HPDE6-E6E7 (cell line): ENCODE measurements at regions not wholly inside any gene's neighbourhood (a gene's known extent, or its start where the extent isn't known, plus 50 kb on each side); places are given as distances from the start of the nearest gene placed in this dataset.
"Not testable (repeated sequence)": the region's sequence is repeated elsewhere in the genome, so short reads cannot be mapped to it uniquely, and the experiment has no call there.

Experiments
- DNase-seq: peaks from one replicate; pipeline ENCODE4 v3.0.0; 2011; ENCODE audit warnings: missing footprints; ENCODE audit errors: extremely low spot score

DNA sequence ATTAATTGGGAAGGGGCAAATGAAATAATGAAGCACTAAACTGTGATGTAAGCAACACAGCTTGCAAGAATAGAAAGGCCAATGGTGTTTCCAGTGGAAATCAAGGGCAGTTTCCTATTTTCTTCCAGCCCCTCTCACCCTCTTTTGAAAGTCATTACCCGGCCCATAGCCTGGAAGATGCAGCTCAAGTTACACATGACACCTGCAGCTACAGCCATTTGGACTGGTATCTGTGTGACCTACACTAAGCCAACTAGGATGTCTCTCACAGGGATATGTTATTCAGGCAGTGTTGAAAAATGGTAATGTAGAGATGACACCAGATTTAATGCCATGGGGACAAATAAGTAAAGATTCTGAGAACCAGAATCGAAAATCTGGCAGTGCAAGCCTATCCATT is 439.4 kb upstream of the ZNF462 start:
- no peak for DNase-seq

DNA sequence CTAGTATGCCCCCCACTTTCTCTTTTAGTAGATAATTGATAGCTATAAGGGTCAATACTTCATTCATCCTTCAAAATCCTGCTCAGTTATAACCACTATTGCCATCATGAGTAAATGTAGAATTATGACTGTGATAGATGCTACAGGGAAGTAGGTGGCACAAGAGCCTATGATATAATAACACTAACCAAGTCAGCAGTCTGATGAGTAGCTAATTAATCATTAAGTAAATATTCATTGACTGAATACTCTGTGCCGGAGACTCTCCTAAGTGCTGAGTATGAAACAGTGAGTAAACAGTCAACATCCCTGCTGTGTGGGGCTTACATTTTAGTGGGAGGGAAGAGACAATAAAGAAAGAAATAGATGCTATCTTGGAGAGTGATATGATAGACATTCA is 430.3 kb upstream of the ZNF462 start:
- DNase-seq, result no peak

DNA sequence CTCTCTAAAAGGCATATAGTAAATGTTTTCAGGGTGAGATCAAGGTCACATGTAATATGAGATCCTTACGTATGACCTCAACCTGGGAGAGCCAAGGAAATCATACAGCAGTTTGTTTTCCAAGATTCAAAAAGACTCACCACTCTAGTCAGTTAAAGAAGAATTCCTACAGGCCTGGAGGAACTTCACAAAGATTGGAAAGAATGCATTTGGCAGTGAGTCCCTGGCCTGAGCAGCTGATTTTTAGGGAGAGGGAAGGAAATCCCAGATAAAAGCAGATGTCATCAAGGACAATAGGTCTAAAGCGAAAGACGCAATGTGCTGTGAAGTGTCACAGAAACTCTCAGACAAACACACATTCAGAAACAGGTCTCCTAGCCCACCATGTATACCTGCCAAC is 424.0 kb upstream of the ZNF462 start:
- no peak for DNase-seq

DNA sequence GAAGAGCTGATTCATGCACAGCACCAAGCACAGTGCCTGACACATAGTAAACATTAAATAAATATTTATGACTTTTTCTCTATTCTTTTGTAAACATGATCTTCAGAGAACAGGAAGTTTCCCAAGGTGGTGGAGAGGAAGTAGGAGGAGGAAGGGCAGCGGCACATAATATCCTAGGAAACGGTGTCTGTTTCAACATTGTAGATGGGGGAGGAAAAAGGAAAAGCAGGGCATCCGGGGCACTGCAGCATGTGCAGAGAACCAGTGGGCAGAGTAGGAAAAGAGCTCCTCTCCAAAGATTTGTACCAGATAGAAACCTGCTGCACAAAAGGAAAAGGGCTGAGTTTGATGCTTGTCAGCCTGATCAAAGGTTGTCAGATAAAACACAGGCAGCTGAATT is 421.7 kb upstream of the ZNF462 start:
- no peak for DNase-seq

DNA sequence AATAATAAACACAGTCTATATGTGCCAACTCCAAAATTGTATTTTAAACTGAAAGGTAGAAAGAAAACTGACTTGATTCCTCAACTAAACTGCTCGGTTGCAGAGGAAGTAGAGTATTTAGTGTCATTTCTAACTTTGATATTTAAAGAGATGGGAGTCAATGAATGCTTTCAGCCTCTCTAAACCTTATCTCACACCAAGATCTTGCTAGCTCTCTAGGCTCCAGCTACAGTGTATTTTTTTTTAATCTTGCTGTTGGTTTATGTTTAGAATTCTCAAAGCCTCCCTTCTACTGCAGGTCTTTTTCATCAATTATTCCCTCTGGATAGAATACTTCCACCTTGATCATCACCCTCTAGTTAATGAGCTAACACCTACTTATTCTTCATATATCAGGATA is 419.4 kb upstream of the ZNF462 start:
- no peak for DNase-seq

DNA sequence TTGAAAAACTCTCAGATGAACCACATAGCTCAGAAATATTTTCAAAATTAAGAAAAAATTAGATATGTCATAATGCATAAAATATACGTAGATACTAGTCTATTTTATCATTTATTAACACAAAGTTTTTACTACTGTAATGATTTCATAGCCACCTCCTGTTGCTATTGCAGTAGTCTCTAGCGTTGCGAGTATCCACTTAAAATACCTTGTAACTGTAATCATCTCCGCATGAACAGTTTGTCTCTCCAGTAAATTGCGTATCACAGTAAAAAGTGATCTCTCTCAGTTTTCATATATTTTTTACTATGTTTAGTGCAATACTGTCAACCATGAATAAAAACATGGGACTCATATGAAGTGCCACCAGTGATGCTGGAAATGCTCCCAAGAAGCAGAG is 417.9 kb upstream of the ZNF462 start:
- DNase-seq, result no peak

DNA sequence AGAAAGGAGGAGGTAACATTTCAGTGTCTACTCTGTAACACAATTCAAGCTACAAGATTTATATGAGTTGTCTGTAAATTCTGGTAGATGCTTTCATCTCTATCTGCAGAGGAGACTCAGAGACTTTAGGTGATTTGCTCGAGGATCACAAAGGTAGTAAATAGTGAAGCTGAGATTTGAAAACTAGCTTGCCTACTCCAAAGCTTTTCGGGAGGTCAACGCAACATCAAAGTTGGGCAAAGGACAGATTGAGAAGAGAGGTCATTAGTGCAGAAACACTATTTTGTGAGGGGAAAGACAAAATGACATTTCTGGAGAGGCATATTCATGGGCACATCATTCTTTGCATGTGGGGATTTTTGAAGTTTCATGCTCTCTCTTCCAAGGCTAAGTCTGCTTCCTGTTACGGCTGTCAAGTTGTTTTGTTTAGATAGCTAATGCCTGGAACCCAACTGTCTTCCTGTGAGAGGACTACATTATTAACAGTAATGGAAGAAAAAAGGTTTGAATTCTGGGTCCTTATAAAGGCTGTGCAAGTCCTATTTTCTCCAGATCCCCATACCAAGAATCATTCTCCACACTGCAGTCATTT is 413.5 kb upstream of the ZNF462 start:
- no peak for DNase-seq

DNA sequence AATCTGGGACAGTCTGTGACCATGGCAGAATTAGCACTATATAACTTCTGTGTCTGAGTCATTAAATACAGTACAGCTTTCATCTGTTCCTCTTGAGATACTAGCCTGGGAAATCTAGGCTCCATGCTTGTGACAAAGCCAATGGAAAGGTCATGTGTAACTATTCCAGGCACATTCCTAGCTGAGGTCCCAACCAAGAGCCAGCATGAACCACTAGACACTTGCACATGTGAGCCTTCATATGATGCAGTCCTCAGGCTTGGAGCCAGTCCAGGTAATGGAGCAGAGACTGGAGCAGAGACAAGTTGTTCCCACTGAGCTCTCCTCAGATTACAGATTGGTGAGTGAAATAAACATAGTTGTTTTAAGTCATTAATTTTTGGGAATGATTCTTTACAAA is 412.4 kb upstream of the ZNF462 start:
- no peak for DNase-seq

DNA sequence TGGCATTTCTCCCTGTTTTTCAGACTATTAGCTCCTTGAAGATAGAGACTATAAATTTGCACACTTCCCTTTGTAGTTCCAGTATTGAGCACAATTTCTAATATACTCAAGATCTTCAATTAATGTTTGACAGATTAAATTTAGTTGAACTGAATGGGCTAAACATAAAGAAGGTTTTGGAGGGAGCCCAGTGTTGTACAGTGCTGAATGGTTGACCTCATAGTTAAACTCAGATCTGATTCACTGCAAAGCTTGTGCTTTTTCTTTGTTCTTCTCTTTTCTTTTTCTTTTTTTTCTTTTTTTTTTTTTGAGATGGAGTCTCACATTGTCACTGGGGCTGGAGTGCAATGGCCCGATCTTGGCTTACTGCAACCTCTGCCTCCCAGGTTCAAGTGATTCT is 411.7 kb upstream of the ZNF462 start:
- DNase-seq, result no peak

DNA sequence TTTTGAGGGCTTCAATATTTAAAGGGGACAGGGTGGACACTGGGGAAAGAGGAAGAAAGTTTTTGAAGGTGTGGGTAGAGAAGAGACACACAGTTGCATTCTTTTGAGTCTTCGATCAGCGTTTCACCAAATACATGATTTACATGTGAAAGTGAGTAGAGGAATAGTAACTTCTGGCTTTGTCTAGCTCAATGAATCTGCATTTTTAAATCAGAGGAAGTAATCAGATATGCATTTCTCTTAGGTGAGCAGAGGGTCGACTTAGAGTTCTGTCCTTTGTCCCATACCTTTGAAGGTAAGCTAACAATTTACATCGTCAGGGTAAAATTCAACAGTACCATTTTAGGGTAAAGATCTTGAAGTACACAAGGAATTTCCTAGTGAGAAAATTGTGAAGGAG is 406.4 kb upstream of the ZNF462 start:
- no peak for DNase-seq

DNA sequence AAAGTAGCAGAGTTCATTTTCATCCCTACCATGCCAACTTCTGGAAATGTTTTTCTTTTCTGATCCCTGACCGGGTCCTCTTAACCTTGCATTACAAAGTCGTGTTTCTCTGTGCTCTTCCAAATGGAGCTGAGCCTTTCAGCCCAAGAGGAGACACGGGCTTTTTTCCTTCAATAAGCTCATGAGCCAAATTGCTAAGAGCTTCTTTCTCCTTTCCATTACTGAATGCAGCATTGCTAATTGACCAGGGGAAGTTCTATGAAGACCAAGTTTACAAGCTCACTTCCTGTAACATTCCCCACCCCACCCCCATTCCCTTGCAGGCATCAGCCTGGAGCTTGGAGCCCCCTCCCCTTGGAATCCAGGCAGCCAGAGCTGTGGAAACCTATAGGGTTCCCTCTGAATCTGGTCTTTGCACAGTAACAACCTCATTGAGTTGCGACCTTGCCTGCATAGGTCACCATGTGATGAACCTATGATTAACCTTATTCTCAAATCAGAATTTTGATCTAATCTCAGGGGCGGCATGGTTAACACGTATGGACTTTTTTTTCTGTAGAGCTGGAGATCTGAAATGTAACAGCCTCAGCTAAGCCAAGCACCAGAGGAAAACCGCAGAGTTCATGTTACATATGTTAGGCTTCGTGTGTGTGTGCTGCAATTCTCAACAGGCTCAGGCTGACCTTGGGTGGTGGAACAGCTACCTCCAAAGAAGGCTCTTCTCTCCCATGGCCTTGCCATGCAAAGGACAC is 395.7 kb upstream of the ZNF462 start:
- DNase-seq, result no peak

DNA sequence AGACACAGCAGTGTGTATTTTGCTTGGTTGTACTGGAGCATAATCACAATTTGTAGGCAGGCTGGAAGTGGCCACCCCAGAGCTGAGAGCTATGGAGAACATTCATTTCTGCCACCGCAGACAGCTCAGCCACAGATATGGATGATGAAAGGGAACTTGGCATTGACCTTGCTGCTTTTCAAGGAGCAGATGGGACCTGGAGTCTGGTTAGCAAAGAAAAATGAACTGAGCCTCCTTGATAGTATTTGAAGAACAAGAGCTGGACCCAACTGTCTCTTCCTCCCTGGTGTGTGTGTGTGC is 395.2 kb upstream of the ZNF462 start:
- no peak for DNase-seq

DNA sequence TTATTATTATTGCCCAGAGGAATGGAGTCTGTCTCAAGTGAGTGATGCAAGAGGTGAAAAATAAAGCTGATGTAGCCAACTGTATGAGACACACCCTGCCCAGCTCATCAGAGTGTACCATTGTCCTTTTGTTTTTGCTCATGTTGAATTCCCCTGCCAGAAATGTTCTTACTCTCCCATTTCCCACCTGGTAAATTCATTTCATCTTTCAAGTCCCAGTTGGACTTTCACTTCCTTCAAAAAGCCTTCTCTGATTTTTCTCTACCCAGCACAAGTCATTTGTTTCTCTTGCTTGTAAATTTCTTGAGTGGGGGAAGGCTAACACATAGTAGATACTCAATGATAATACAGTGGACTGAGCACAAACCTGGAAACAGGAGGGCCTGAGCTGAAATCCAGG is 394.5 kb upstream of the ZNF462 start:
- no peak for DNase-seq

DNA sequence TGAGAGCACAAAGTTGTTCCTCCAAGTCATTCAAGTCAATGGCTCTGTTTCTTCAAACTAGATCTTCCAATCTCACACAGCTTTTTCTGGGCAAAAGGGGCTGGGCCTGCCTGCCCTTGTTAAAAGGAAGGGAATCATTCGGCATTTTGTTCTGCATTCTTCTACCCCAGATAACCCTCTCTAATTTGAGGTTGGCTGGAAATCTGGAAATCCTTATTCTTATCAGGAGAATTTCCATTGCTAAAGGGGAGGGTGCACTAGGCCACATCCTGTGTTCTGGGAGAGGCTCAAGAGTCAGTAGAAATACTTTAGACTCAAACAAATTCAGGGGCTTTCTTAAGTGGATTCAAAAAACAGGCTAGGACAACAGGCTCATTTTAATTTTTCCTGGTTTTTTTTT is 384.7 kb upstream of the ZNF462 start:
- no peak for DNase-seq

DNA sequence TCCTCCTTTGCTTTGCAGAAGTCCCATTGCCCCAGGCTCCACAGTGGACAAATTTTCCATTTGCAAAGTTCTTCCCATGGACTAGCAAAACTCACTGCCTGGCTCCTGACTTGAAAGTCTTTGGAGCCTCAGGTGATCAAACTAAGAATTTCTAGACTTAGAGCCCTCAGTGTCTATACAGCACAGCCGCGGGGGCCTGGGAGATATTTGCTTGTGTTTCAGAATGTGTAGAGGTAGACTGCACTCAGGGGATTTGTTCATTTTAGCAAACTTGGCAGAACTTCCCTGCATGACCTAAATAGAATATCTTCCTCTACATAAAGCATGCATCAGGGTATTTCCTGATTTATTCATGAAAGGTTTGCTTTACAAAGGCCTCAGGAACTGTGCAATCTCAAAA is 384.2 kb upstream of the ZNF462 start:
- no peak for DNase-seq

DNA sequence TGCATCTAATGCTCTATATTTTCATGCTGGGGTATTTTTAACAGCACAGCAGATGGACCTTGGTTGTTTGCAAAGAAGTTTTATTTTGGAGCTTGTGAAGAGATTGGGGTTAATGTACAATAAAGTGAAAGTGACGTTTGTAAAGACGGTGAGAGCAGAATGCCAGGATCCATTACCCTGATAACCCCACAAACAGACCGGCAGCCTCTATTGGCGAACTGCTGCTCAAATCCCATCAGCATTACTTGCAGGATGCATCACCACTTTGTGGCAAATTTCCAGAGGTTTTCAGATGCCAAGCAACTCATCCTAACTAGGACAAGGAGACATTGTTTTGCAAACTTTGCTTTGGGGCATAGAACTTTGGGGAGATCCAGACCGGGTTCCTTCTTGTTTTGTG is 383.3 kb upstream of the ZNF462 start:
- DNase-seq, result no peak

DNA sequence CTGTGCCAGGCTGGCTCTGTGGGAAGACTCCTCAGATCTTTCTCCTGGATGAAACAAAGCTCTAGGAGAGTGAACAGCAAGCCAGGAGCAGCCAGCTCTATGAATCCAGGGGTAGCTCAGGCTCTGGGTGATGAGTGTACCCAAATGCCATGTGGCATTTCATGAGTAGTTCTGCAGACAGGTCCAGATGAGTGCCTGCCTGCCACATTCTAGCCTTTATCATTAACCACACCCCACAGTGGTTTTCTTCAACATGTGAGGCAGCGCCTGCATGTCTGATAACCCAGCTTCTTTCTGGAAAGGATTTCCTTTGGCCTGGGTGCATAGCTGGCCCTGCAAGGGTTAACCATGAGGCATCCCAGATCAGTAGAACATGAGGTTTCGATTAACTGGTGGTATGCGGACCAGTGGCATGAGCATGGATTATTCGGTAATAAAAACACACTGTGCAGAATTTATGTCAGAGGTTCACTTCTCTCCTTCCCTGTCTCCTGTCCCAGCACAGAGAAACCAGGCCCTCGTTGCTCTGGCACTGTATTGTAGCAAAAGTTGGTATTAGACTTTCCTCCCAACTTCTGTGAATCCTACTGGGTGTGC is 381.9 kb upstream of the ZNF462 start:
- no peak for DNase-seq

DNA sequence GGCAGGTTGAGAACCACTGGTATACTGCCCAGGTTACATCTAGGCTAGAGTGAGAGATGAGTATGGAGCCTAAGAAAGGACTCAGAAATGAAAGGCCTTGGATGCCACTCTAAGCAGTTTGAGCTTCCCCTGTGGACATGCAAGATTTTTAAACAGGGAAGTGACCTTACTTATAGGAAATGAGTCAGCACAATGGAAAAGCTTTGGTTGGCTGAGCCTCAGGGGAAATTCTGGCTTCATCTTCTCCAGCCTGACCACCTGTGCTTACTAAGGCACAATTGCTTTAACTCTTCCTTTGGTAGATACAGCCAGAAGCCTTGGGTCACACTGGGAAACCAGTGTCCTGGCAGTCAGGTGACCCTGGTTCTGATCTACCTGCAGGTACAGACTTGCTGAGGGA is 380.2 kb upstream of the ZNF462 start:
- peak; percentile 41 for DNase-seq

DNA sequence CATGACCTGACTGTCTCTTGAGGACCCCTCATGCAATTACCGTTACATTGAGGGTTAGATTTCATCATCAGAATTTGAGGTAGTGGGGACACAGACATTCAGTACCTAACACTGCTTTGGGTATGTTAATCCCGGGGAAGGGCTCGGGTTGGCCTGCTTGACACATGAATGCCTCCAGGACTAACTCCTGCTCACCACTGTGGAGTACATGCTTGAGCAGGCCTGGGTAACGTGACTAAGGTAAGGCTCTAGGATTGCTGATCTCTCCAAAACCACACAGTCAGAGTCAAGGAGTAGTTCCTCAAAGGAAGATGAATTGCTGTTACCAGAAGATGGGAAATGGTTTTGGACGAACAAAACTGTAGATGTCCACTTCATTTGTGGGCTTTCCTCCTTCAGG is 376.3 kb upstream of the ZNF462 start:
- DNase-seq, result peak; percentile 28

DNA sequence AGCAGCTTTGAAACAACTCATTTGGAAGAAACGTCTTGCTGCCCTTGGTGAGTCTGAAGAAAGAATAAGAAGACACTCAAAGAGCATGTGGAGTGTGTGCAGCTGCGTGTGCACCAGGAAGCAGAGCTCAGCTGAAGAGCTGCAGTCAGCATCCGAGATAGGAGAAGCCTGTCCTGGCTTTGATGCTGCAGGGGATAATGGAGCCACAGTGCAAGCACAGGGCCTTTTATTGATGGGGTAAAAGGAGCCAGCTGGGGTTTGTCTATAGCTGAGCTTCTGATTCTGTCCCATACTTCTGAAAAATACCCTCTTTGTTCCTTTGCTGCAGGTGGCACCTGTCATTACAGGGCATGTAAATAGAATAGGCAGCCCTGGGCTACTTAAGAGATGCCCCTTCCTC is 375.7 kb upstream of the ZNF462 start:
- no peak for DNase-seq

DNA sequence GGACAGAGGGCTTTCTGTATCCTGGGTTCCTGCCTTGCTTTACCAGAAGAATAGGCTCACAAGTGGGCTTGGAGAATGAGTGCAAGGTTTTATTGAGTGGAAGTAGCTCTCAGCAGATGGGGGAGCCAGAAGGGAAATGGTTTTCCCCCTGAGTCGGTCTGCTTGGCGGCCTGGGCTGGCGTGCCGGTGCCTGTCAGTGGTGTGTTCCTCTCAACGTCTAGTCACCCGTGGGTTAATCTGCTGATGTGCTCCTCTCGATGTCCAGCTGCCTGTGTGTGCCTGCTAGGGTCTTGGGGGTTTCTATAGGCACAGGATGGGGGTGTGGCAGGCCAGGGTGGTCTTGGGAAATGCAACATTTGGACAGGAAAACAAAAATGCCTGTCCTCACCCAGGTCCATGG is 370.8 kb upstream of the ZNF462 start:
- DNase-seq, result not testable (repeated sequence)

DNA sequence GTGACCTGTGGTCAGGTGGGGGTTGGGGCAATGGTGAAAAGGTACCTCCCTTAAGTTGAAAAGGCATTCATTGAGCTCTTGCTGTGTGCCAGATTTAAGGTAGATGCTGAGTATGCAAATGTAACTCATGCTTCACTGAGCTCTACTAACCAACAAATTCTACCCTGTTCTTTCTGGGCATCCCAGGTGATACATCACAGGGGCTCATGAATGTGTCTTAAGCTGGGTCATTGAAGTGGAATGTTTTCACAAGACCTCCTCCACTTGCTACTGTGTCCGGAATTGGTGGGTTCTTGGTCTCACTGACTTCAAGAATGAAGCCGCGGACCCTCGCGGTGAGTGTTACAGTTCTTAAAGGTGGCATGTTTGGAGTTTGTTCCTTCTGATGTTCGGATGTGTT is 362.8 kb upstream of the ZNF462 start:
- DNase-seq, result no peak

DNA sequence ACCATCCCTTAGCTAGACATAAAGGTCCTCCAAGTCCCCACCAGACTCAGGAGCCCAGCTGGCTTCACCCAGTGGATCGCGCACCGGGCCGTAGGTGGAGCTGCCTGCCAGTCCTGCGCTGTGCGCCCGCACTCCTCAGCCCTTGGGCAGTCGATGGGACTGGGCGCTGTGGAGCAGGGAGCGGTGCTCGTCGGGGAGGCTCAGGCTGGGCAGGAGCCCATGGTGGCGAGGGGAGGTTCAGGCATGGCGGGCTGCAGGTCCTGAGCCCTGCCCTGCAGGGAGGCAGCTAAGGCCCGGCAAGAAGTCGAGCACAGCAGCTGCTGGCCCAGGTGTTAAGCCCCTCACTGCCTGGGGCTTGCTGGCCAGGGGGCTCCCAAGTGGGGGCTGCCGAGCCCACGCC is 361.8 kb upstream of the ZNF462 start:
- DNase-seq, result not testable (repeated sequence)

DNA sequence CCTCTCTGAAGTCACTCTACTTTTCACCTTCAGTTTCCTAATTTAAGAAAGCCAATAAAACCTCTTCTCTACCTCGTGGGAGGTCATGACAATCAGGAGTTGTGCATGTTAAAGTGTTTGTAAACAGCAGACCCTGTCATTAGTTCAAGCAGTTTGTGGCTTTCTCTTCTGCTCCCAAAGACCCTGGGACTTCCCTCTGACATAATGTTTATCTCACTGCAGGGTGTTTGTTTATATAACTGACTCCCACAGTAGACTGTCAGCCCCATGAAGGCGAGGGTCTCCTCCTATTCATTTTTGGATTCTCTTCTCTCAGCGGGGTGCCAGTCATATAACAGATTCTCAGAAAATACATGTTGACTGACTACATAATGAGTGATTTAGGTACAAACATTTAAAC is 360.0 kb upstream of the ZNF462 start:
- no peak for DNase-seq
